ENCODE measurements at regions not wholly inside any gene's neighbourhood (a gene's known extent, or its start where the extent isn't known, plus 50 kb on each side); places are given as distances from the start of the nearest gene placed in this dataset.

DNA sequence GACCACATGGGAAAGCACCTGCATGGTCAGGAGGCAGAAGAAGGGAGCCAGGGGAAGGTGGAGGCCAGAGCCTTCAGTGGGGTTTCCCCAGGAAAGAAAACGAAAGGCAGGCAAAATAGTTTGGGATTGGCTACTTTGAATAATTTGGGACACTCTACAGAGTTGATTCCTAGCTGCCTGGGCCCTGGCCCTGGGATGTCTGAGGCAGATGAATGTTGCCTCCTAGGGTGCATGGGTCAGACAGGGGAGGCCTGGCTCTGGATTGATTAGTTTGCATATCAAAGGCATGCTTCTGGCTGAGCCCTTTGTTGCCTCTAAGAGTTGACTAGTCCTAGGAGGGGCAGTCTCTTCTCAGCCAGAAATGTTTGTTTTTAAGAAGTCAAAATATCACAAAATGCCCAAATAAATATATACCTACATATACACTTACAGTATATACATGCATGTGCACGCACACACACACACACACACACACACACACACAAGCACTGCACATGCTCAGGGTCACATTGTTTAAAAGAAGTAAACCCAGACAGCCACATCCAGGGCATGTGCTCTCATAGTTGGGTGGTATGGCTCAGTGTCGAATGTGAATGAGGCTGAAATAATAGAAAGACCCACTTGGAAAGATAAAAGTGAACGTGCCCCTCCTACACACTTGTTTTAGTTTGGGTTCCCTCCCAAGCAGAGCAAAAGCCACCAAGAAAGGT, 184.2 kb downstream of the GPAM start:
- no peak overlapping the region for H2AFZ ChIP-seq (ENCODE audit: low read length)
- H4K20me1 ChIP-seq (ENCODE audit: insufficient read depth, low read length, poor library complexity, severe bottlenecking) = no peaks in the 10 kb centered on the region
- no peak overlapping the region for H3K4me3 ChIP-seq (ENCODE audit: low read length, poor library complexity, severe bottlenecking)
- no peak for TF ChIP-seq EZH2phosphoT487 (IDR thresholded peaks at IDR 0.05; ENCODE audit: borderline replicate concordance)
- TF ChIP-seq, protein P1, sequence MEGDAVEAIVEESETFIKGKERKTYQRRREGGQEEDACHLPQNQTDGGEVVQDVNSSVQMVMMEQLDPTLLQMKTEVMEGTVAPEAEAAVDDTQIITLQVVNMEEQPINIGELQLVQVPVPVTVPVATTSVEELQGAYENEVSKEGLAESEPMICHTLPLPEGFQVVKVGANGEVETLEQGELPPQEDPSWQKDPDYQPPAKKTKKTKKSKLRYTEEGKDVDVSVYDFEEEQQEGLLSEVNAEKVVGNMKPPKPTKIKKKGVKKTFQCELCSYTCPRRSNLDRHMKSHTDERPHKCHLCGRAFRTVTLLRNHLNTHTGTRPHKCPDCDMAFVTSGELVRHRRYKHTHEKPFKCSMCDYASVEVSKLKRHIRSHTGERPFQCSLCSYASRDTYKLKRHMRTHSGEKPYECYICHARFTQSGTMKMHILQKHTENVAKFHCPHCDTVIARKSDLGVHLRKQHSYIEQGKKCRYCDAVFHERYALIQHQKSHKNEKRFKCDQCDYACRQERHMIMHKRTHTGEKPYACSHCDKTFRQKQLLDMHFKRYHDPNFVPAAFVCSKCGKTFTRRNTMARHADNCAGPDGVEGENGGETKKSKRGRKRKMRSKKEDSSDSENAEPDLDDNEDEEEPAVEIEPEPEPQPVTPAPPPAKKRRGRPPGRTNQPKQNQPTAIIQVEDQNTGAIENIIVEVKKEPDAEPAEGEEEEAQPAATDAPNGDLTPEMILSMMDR (conservative IDR thresholded peaks at IDR 0.05; ENCODE audit: low read length) = no peak
- H3K4me1 ChIP-seq (ENCODE audit: insufficient read depth, low read length, poor library complexity, severe bottlenecking) = no peaks in the 10 kb centered on the region
- H3K9ac ChIP-seq (ENCODE audit: low read depth, low read length, poor library complexity, severe bottlenecking) = no peak overlapping the region
- H3K9me2 ChIP-seq (replicated peaks; ENCODE audit: low read depth, low read length) = no peaks in the 10 kb centered on the region
- no peaks in the 10 kb centered on the region for H3K27me3 ChIP-seq (ENCODE audit: insufficient read depth, low read length, poor library complexity, severe bottlenecking)
- no peaks in the 10 kb centered on the region for H3K79me2 ChIP-seq (ENCODE audit: insufficient read depth, low read length)
- no peaks in the 10 kb centered on the region for H3K9me3 ChIP-seq (ENCODE audit: insufficient read depth, low read depth, low read length)
- H3K36me3 ChIP-seq (ENCODE audit: insufficient read depth, low read length) = no peaks in the 10 kb centered on the region
- no peak overlapping the region for H3K4me2 ChIP-seq (ENCODE audit: low read depth, low read length, poor library complexity, severe bottlenecking)
- H3F3A ChIP-seq (ENCODE audit: low read depth) = no peaks in the 10 kb centered on the region

DNA sequence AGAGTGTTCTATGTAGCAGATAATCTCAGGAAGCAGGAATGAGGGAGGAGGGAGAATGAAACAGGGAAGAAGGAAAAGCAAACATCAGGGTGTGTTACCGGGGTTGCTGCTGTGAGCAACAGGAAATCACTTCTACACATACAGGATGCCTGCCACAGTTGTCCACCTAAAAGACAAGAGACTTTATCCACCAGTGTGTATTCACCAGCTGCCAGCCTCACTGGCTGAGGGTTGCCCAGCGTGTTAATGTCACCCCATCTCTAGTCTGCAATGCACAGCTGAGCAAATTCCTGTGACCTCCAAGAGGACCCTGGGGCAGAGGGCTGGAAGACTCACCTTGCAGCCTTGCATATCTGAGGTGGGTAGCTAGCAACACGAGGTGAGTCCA, 183.7 kb downstream of the GPAM start:
- no peaks in the 10 kb centered on the region for H4K20me1 ChIP-seq (ENCODE audit: insufficient read depth, low read length, poor library complexity, severe bottlenecking)
- TF ChIP-seq, protein P1 (conservative IDR thresholded peaks at IDR 0.05; ENCODE audit: low read length) = no peak
- TF ChIP-seq EZH2phosphoT487 (IDR thresholded peaks at IDR 0.05; ENCODE audit: borderline replicate concordance) = no peak
- H3K27me3 ChIP-seq (ENCODE audit: insufficient read depth, low read length, poor library complexity, severe bottlenecking) = no peaks in the 10 kb centered on the region
- no peaks in the 10 kb centered on the region for H3K9me3 ChIP-seq (ENCODE audit: insufficient read depth, low read depth, low read length)
- no peaks in the 10 kb centered on the region for H3K9me2 ChIP-seq (replicated peaks; ENCODE audit: low read depth, low read length)
- no peaks in the 10 kb centered on the region for H3F3A ChIP-seq (ENCODE audit: low read depth)
- no peaks in the 10 kb centered on the region for H3K4me1 ChIP-seq (ENCODE audit: insufficient read depth, low read length, poor library complexity, severe bottlenecking)
- no peaks in the 10 kb centered on the region for H3K79me2 ChIP-seq (ENCODE audit: insufficient read depth, low read length)
- no peak overlapping the region for H3K4me3 ChIP-seq (ENCODE audit: low read length, poor library complexity, severe bottlenecking)
- no peaks in the 10 kb centered on the region for H3K36me3 ChIP-seq (ENCODE audit: insufficient read depth, low read length)
- no peak overlapping the region for H2AFZ ChIP-seq (ENCODE audit: low read length)
- H3K4me2 ChIP-seq (ENCODE audit: low read depth, low read length, poor library complexity, severe bottlenecking) = no peak overlapping the region
- H3K9ac ChIP-seq (ENCODE audit: low read depth, low read length, poor library complexity, severe bottlenecking) = no peak overlapping the region

DNA sequence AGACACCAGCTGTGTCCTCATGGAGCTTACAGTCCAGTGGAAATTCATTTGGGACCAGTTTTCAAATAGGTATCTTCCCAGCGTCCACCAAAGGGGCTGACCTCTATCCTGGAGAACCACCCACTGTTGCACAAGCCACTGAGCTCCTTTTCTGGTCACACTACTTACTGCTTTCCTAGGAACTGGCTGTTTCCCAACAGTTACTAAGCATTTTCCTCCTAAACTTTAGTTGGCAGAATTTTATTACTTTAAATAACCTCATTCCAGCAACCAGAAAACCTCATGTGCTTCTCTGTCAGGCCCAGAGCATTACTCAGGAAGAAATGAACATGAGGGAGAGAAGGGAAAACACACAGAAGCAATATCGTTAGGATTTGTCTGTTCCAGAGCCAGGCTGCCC, 183.1 kb downstream of the GPAM start:
- Histone ChIP-seq H3F3A (ENCODE audit: low read depth) (no peaks in the 10 kb centered on the region), H3K4me3 (ENCODE audit: low read length, poor library complexity, severe bottlenecking) (no peak overlapping the region), H3K36me3 (ENCODE audit: insufficient read depth, low read length) (no peaks in the 10 kb centered on the region), H3K4me2 (ENCODE audit: low read depth, low read length, poor library complexity, severe bottlenecking) (no peak overlapping the region), H3K79me2 (ENCODE audit: insufficient read depth, low read length) (no peaks in the 10 kb centered on the region), H3K27me3 (ENCODE audit: insufficient read depth, low read length, poor library complexity, severe bottlenecking) (no peaks in the 10 kb centered on the region), H3K9me3 (ENCODE audit: insufficient read depth, low read depth, low read length) (no peaks in the 10 kb centered on the region), H3K9ac (ENCODE audit: low read depth, low read length, poor library complexity, severe bottlenecking) (no peak overlapping the region), H3K9me2 (replicated peaks; ENCODE audit: low read depth, low read length) (no peaks in the 10 kb centered on the region), H2AFZ (ENCODE audit: low read length) (no peak overlapping the region), H3K4me1 (ENCODE audit: insufficient read depth, low read length, poor library complexity, severe bottlenecking) (no peaks in the 10 kb centered on the region), H4K20me1 (ENCODE audit: insufficient read depth, low read length, poor library complexity, severe bottlenecking) (no peaks in the 10 kb centered on the region)
- TF ChIP-seq, protein P1 (conservative IDR thresholded peaks at IDR 0.05; ENCODE audit: low read length) = no peak
- no peak for TF ChIP-seq EZH2phosphoT487 (IDR thresholded peaks at IDR 0.05; ENCODE audit: borderline replicate concordance)

Data from Loucy (cell line).